NOMO-1 treated with DMSO at 0.1 percent for 48 hours (cell line): ENCODE measurements at regions not wholly inside any gene's neighbourhood (a gene's known extent, or its start where the extent isn't known, plus 50 kb on each side); places are given as distances from the start of the nearest gene placed in this dataset.
A peak's percentile ranks its signal among the peaks of the same experiment; 100 is the strongest.

Experiments
- DNase-seq: peaks from one replicate; lab custom pipeline; 2025; ENCODE audit not compliant: unreplicated experiment; lab: John Stamatoyannopoulos, UW

GRCh38 chr2:123040506-123040905 is 984.6 kb upstream of the CNTNAP5 start:
- no peak for DNase-seq

DNA sequence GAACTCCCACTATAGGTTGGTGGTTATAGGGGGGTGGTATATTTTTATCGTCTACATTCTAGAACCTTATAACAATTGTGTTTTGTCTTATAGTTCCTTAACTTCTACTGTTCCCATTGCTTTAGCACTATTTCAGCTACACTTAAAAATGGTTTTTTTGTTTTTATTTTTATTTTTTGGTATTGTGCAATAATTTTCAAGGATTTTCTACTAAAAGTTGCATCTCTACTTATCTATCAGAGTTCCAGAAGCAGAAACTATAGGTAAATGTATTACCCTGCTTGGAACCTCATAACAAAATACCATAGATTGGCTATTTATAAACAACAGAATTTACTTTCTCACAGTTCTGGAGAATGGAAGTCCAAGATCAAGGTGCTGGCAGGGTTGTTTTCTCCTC is 981.6 kb upstream of the CNTNAP5 start:
- no peak for DNase-seq

DNA sequence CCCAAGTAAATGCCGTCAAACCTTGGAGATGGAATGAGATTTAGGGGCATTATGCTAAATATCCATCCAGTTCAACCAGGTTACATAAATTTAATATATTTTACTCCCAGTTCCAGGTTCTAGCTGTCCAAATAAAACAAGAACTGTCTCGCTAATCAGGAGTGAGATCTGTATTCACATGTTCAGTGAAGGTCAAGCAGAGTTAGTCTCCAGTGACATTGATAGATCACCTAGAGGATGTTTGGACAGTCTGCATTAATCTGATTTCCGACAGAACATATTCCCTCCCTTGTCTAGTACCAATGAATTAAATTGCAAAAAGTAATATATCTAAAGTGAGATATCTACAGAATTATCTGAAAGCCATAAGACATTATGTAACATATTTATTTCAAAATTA is 979.4 kb upstream of the CNTNAP5 start:
- no peak for DNase-seq

GRCh38 chr2:123047186-123047585 is 977.9 kb upstream of the CNTNAP5 start:
- DNase-seq = no peak

DNA sequence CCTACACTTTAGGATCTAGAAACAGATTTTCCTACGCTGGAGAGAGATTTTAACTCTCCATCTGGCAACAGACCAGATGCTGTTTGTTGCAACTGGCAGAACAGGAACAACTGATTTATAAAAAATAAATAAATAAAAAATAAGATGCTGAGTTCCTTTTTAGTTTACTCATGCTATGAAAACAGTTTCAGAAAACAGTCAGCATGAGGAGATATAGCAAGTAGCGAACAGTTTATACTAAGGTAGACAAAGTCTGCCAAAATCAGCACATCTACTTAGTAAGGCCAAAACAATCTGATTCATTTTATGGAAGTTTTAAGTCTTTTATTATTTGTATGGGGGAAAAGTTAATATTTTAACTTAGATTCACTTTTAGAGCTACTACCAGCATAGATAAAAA is 974.0 kb upstream of the CNTNAP5 start:
- DNase-seq = no peak

DNA sequence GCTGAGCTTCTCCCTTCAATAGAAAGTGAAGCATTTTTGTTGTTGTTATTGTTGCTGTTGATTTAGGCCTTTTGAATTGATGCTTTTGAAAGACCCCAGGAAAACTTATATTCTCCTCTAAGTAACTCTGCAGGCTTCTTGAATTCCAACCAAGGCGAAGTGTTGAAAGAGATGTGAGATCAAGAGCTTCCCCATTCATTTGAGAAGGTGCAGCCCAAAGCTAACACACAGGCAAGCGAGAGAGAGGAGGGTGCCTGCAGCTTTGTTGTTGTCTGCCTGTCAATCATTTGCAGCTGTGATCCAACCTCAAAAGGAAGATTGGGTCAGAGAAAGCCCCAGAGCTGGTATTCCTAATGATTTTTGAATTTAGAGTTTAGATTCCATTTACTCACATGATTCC is 963.6 kb upstream of the CNTNAP5 start:
- DNase-seq = no peak

GRCh38 chr2:123073371-123073770 is 951.7 kb upstream of the CNTNAP5 start:
- DNase-seq = peak; percentile 82

GRCh38 chr2:123073956-123074355 is 951.1 kb upstream of the CNTNAP5 start:
- no peak for DNase-seq

DNA sequence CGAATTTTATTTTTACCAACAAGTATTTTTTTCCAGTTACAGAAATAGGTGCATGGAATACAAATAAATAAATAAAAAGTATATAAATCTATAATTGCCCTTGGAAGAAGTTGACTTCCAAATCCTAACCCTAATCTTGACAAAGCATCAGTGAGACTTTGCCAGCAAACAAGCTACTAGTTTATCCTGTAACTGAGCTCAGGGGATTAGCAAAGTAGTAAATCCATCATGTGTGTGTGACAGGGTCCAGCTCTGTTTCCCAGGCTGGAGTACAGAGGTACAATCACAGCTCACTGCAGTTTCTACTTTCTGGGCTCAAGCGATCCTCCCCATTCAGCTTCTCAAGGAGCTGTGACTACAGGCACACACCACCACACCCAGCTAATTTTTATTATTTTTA is 948.0 kb upstream of the CNTNAP5 start:
- DNase-seq = no peak

DNA sequence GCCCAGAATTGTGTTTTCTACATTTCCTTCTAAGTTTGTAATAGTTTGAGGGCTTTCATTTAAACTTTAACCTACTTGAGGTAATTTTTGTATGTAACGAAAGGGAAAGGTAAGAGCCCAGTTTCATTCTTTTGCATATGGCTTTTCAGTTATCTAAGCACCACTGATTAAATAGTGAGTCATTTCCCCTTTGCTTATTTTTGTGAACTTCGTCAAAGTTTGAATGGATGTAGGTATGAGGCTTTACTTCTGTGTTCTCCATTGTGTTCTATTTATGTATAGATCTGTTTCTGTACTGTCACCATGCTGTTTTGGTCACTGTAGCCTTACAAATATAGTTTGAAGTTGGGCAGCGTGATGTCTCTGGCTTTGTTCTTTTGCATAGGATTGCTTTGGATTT is 944.8 kb upstream of the CNTNAP5 start:
- peak; percentile 38 for DNase-seq

- DNase-seq = no peak
Measured at GRCh38 chr2:123085484-123085883, 939.6 kb upstream of the CNTNAP5 start.

- peak; percentile 41 for DNase-seq
Measured at GRCh38 chr2:123086613-123087385, 938.3 kb upstream of the CNTNAP5 start.

DNA sequence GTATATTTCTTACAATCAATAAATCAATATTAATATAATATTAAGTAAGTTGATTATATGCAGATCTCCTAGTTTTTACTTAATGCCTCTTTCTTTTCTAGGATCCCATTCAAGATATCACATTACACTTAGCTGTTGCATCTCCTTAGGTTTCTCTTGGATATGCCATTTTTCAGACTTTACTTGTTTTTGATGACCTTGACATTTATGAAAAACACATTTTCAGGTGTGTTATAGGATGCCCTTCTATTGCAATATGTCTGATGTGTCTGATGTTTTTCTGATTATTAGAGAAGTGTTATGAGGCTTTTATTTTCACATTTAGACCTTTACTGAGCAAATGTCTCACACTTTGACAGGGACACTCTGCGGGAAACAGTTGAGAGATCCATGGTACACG is 933.6 kb upstream of the CNTNAP5 start:
- DNase-seq = no peak

DNA sequence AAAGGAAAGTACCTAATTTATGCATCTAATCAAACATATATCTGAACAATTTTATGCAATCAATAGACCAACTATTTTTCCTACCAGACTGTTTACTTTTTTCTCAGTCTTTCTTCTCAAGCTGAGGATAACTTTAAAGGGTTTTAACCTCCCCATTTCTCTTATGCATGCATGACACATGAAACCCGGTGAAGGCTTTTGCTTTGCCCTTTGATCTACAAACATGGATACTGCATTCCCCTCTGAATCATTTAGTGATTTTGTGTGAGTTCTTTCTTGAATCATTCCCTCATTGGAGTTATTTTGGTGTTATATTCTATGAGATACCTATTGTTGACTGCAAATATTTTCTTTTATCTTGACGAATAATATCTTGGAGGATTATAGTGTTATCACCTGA is 931.9 kb upstream of the CNTNAP5 start:
- DNase-seq = no peak

DNA sequence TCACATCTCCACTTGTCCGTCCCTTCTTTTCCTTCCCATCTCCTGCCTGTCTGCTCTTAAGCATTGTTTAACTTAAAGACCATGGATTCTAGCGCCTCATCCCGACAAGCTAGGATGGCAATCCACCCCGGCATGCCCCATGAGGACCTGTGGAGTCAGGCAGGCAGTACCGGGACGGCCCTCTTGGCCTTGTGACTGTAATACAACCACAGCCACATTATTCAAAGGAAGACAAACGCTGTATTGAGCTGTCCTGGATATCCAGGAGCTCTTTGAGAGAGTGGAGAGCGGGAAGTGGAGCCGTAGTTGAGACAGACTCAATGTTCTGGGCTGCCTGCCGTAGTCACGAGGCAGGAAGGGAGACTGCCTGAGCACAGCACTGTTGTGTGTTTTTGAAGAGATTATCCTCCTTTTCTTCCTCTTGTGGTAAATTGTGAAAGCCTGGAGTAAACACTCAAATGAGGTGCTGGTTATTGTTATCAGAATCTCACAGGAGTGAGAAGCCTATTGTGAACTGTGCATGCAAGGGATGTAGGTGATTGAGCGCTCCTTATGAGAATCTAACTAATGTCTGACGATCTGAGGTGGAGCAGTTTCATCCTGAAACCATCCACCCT is 929.8 kb upstream of the CNTNAP5 start:
- DNase-seq = no peak

GRCh38 chr2:123098619-123099018 is 926.5 kb upstream of the CNTNAP5 start:
- DNase-seq = no peak

DNA sequence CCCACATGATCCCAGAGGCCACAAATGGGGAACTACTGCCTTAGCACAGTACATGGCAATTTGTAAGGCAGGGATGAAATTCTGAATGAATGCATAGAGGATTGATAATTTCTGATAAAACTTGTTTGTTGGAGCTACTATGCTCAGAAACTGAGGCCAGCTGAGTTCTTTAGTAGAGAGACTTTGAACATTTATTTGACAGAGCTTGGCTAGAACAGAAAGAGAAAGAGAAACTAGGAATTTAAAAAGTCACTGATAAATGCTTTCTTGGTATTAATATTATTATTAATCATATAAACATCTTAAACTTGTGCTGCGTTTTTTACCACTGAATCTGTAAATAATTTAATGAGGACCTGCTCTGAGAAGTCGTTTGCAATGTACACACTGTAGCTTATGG is 923.7 kb upstream of the CNTNAP5 start:
- DNase-seq = no peak

GRCh38 chr2:123103902-123104301 is 921.2 kb upstream of the CNTNAP5 start:
- DNase-seq = no peak

DNA sequence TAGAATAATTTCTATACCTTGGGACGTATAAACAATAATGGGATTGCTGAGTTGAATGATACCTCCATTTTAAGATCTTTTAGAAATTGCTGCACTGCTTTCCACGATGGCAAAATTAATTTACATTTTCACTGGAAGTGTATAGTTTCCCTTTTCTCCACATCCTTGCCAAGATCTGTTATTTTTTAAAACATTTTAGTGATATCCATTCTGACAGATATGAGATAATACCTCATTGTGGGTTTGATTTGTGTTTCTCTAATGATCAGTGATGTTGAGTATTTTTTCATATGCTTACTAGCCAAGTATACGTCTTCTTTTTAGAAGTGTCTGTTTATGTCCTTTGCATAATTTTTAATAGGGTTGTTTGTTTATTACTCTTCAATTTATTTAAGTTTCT is 908.5 kb upstream of the CNTNAP5 start:
- no peak for DNase-seq

- no peak for DNase-seq
Measured at GRCh38 chr2:123127236-123127635, 897.9 kb upstream of the CNTNAP5 start.

GRCh38 chr2:123128951-123129350 is 896.1 kb upstream of the CNTNAP5 start:
- no peak for DNase-seq

GRCh38 chr2:123136419-123136818 is 888.7 kb upstream of the CNTNAP5 start:
- no peak for DNase-seq

DNA sequence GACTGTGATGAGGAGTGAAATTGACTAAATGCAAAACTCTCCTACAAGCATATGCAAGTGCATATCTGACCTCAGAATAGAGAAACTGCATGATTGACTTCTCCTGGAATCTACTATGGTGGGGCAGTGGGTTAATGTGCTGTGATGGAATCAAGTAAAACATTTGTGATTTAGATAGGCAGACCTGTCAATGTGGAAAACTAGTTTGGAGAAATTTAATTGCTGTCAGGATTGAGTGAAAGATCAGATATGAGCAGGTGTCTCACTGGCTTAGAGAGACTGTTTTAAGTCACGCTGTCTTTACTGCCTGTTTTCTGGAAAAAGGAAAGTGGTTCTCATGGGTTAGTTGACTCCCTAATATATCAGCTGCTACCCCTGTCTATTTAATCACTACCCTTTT is 881.0 kb upstream of the CNTNAP5 start:
- no peak for DNase-seq
